Neural cell (in vitro differentiated cells): ENCODE measurements at regions not wholly inside any gene's neighbourhood (a gene's known extent, or its start where the extent isn't known, plus 50 kb on each side); places are given as distances from the start of the nearest gene placed in this dataset.

Source experiments
- H2AFZ ChIP-seq: fragments of 200-600, 300-800 bp; sonication (generic), shearing (Covaris generic); 2 replicates; pipeline ENCODE4 v1.6.0; 2014; ENCODE audit warnings: low read depth, mild to moderate bottlenecking, antibody characterized with exemption, low read length, moderate library complexity
- H3F3A ChIP-seq: fragments of 200-600 bp; shearing (Covaris generic); 2 replicates; pipeline ENCODE4 v1.6.1; 2016; ENCODE audit warnings: mild to moderate bottlenecking, moderate library complexity, mixed read lengths, antibody characterized with exemption, low read length; ENCODE audit not compliant: insufficient read depth, poor library complexity, severe bottlenecking
- H3K27ac ChIP-seq: fragments of 200-600, 300-800 bp; sonication (generic), shearing (Covaris generic); 2 replicates; pipeline ENCODE4 v1.5.1; 2014; ENCODE audit warnings: mild to moderate bottlenecking, low read length, moderate library complexity
- H3K27me3 ChIP-seq: fragments of 300-800, 200-600 bp; sonication (generic), shearing (Covaris generic); 2 replicates; pipeline ENCODE4 v1.6.0; 2014; ENCODE audit warnings: mild to moderate bottlenecking, low read depth, low read length, moderate library complexity; ENCODE audit not compliant: insufficient read depth
- H3K36me3 ChIP-seq: fragments of 300-800, 200-600 bp; sonication (generic), shearing (Covaris generic); 2 replicates; pipeline ENCODE4 v1.5.1; 2014; ENCODE audit warnings: mild to moderate bottlenecking, antibody characterized with exemption, low read length, moderate library complexity; ENCODE audit not compliant: insufficient read depth
- H3K4me2 ChIP-seq: fragments of 300-800, 200-600 bp; sonication (generic), shearing (Covaris generic); 2 replicates; pipeline ENCODE4 v1.6.0; 2014; ENCODE audit warnings: mild to moderate bottlenecking, low read length
- H3K4me3 ChIP-seq: fragments of 300-800, 200-600 bp; sonication (generic), shearing (Covaris generic); 2 replicates; pipeline ENCODE4 v1.5.1; 2014; ENCODE audit warnings: mild to moderate bottlenecking, low read length, moderate library complexity
- H3K79me2 ChIP-seq: fragments of 200-600 bp; shearing (Covaris generic); replicated peaks from 2 replicates; pipeline ENCODE4 v1.6.0; 2014; ENCODE audit warnings: mild to moderate bottlenecking, low read length, moderate library complexity; ENCODE audit not compliant: insufficient read depth
- H3K9ac ChIP-seq: fragments of 300-800, 200-600 bp; sonication (generic), shearing (Covaris generic); 2 replicates; pipeline ENCODE4 v1.6.1; 2016; ENCODE audit warnings: mild to moderate bottlenecking, low read length, mixed read lengths
- H3K9me2 ChIP-seq: fragments of 200-600 bp; shearing (Covaris generic); 2 replicates; pipeline ENCODE4 v1.6.1; 2016; ENCODE audit warnings: mild to moderate bottlenecking, low read length, mixed read lengths; ENCODE audit not compliant: insufficient read depth
- H3K9me3 ChIP-seq: fragments of 200-600, 300-800 bp; sonication (generic), shearing (Covaris generic); 2 replicates; pipeline ENCODE4 v1.6.1; 2016; ENCODE audit warnings: mild to moderate bottlenecking, mixed run types, low read length, moderate library complexity, mixed read lengths
- H4K20me1 ChIP-seq: fragments of 200-600 bp; shearing (Covaris generic); 2 replicates; pipeline ENCODE4 v1.6.1; 2016; ENCODE audit warnings: mild to moderate bottlenecking, mixed run types; ENCODE audit not compliant: insufficient read depth
- EP300 ChIP-seq: fragments of 450-650 bp; conservative IDR thresholded peaks from 2 replicates; pipeline ENCODE4 v1.6.1; 2014; ENCODE audit warnings: antibody characterized with exemption, mild to moderate bottlenecking, moderate library complexity; ENCODE audit not compliant: poor library complexity, severe bottlenecking
- EZH2 ChIP-seq: fragments of 200-600, 300-800 bp; shearing (Covaris generic), sonication (generic); IDR thresholded peaks from 2 replicates; pipeline ENCODE4 v1.6.1; 2014; ENCODE audit warnings: antibody characterized with exemption, low read length, borderline replicate concordance, mild to moderate bottlenecking; ENCODE audit not compliant: insufficient read depth, poor library complexity, severe bottlenecking
- MXI1 ChIP-seq: fragments of 450-650 bp; conservative IDR thresholded peaks from 2 replicates; pipeline ENCODE4 v1.6.1; 2014; ENCODE audit warnings: antibody characterized with exemption, mild to moderate bottlenecking; ENCODE audit not compliant: poor library complexity, severe bottlenecking
- POLR2AphosphoS5 ChIP-seq: IDR thresholded peaks from 2 replicates; pipeline ENCODE4 v1.6.1; 2012
- RAD21 ChIP-seq: fragments of 450-650 bp; conservative IDR thresholded peaks from 2 replicates; pipeline ENCODE4 v1.6.1; 2014; ENCODE audit warnings: antibody characterized with exemption, mild to moderate bottlenecking, moderate library complexity
- SMC3 ChIP-seq: fragments of 450-650 bp; conservative IDR thresholded peaks from 2 replicates; pipeline ENCODE4 v1.6.1; 2014; ENCODE audit warnings: antibody characterized with exemption, mild to moderate bottlenecking, moderate library complexity; ENCODE audit not compliant: poor library complexity
- TAF1 ChIP-seq: IDR thresholded peaks from 2 replicates; pipeline ENCODE4 v1.6.1; 2012; ENCODE audit warnings: low read depth
- TF ChIP-seq, protein P1 (sequence below): fragments of 450-650 bp; IDR thresholded peaks from 2 replicates; pipeline ENCODE4 v1.5.1; 2014; ENCODE audit warnings: antibody characterized with exemption, mild to moderate bottlenecking, moderate library complexity; ENCODE audit not compliant: poor library complexity, severe bottlenecking
- TF ChIP-seq, protein P2 (sequence below): IDR thresholded peaks from 2 replicates; pipeline ENCODE4 v1.6.1; 2012; ENCODE audit warnings: borderline replicate concordance

DNA sequence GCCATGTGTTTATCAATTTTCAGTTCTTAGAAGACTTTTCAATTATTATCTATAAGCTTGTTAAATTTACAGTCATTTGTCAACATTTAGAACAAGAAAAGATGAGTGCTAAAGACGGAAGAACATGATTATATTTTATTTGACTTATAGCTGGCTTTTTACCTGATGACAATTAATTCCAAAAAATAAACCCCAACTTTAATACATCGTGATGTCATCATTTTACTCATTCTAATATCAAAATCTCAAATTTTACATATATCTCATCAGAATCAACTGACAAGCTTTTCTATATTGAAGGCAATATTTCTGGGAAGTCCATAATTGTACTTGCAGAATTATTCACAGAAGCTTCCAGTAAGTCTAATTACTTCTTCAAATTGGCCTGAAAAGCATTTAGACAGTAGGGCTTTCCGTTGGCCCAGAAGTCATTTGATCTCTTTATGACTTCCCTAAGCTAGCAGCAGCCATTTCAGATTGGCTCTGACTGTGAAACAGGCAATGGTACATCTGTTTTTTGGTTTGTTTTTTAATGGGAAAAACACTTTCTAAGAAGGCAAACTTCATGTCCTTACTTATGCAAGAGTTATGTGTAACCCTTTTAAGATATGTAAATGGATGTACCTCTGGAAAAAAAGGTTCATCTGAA is 234.7 kb upstream of the PLSCR5 start:
- Histone ChIP-seq H3K4me3 (no peak overlapping the region), H3F3A (no peaks in the 10 kb centered on the region), H3K9me3 (no peaks in the 10 kb centered on the region), H3K4me2 (no peak overlapping the region), H3K9ac (no peak overlapping the region), H3K27ac (no peak overlapping the region), H3K9me2 (no peaks in the 10 kb centered on the region), H2AFZ (no peak overlapping the region), H3K79me2 (no peaks in the 10 kb centered on the region), H3K36me3 (no peaks in the 10 kb centered on the region), H3K27me3 (no peaks in the 10 kb centered on the region), H4K20me1 (no peaks in the 10 kb centered on the region)
- TF ChIP-seq EP300 (no peak), TAF1 (no peak), EZH2 (no peak), POLR2AphosphoS5 (no peak), SMC3 (no peak), RAD21 (no peak), MXI1 (no peak)
- TF ChIP-seq, protein P1, sequence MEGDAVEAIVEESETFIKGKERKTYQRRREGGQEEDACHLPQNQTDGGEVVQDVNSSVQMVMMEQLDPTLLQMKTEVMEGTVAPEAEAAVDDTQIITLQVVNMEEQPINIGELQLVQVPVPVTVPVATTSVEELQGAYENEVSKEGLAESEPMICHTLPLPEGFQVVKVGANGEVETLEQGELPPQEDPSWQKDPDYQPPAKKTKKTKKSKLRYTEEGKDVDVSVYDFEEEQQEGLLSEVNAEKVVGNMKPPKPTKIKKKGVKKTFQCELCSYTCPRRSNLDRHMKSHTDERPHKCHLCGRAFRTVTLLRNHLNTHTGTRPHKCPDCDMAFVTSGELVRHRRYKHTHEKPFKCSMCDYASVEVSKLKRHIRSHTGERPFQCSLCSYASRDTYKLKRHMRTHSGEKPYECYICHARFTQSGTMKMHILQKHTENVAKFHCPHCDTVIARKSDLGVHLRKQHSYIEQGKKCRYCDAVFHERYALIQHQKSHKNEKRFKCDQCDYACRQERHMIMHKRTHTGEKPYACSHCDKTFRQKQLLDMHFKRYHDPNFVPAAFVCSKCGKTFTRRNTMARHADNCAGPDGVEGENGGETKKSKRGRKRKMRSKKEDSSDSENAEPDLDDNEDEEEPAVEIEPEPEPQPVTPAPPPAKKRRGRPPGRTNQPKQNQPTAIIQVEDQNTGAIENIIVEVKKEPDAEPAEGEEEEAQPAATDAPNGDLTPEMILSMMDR: no peak
- TF ChIP-seq, protein P2, sequence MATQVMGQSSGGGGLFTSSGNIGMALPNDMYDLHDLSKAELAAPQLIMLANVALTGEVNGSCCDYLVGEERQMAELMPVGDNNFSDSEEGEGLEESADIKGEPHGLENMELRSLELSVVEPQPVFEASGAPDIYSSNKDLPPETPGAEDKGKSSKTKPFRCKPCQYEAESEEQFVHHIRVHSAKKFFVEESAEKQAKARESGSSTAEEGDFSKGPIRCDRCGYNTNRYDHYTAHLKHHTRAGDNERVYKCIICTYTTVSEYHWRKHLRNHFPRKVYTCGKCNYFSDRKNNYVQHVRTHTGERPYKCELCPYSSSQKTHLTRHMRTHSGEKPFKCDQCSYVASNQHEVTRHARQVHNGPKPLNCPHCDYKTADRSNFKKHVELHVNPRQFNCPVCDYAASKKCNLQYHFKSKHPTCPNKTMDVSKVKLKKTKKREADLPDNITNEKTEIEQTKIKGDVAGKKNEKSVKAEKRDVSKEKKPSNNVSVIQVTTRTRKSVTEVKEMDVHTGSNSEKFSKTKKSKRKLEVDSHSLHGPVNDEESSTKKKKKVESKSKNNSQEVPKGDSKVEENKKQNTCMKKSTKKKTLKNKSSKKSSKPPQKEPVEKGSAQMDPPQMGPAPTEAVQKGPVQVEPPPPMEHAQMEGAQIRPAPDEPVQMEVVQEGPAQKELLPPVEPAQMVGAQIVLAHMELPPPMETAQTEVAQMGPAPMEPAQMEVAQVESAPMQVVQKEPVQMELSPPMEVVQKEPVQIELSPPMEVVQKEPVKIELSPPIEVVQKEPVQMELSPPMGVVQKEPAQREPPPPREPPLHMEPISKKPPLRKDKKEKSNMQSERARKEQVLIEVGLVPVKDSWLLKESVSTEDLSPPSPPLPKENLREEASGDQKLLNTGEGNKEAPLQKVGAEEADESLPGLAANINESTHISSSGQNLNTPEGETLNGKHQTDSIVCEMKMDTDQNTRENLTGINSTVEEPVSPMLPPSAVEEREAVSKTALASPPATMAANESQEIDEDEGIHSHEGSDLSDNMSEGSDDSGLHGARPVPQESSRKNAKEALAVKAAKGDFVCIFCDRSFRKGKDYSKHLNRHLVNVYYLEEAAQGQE: no peak

- Histone ChIP-seq H2AFZ (no peak overlapping the region), H3K27ac (no peak overlapping the region), H3K9me3 (no peaks in the 10 kb centered on the region), H3K27me3 (no peaks in the 10 kb centered on the region), H3K9ac (no peak overlapping the region), H3K4me2 (no peak overlapping the region), H4K20me1 (no peaks in the 10 kb centered on the region), H3K36me3 (no peaks in the 10 kb centered on the region), H3K4me3 (no peak overlapping the region), H3F3A (no peaks in the 10 kb centered on the region), H3K79me2 (no peaks in the 10 kb centered on the region), H3K9me2 (no peaks in the 10 kb centered on the region)
- TF ChIP-seq POLR2AphosphoS5 (no peak), EP300 (no peak)
- TF ChIP-seq, protein P2: no peak
- TF ChIP-seq, protein P1: no peak
Measured at GRCh38 chr3:146838221-146838620, 233.1 kb upstream of the PLSCR5 start.
